ENCODE measurements at regions not wholly inside any gene's neighbourhood (a gene's known extent, or its start where the extent isn't known, plus 50 kb on each side); places are given as distances from the start of the nearest gene placed in this dataset.
"Not testable (repeated sequence)": the region's sequence is repeated elsewhere in the genome, so short reads cannot be mapped to it uniquely, and the experiment has no call there.

DNA sequence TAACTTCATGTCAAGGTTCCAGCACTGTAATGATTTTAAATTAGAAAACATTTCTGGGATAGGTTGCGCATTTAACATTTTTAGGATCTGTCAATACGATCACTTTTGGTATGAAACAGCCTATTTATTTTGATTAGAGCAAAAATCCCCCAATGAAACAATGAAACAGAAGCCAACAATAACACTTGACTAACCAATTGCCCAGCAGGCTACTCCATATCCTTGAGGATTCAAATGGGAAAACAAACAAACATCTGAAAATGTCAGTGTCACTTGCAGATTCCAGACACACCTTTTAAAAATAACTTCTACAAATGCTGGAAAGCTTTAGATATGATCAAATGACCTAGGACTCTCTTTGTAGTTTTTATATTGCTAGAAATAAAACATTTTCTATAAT, 1412.5 kb upstream of the PRR20A start:
- DNase-seq = no peak

- DNase-seq = no peak
Measured at GRCh38 chr13:55745828-55746227, 1394.9 kb upstream of the PRR20A start.

DNA sequence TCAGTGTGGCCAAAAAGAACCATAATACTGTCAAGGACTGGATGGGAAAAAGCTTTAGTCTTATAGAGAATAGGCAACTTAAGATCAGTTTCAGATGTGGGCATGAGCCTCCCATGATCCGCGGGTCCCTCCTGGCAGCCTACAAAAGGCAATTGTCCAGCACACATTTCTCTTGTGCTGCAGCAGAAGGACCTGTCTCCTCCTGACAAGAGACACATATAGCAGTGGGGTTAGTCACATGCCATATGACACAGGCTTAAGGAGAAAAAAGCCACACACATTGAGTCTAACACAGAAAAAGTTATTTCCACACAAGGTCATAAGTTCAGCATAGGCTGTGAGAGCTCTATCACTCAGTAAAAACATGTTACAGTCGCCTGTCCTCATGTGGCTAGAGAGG, 1378.7 kb upstream of the PRR20A start:
- no peak for DNase-seq

- no peak for DNase-seq
Measured at GRCh38 chr13:55777612-55778011, 1363.1 kb upstream of the PRR20A start.

- DNase-seq = no peak
Measured at GRCh38 chr13:55783841-55784240, 1356.9 kb upstream of the PRR20A start.

GRCh38 chr13:55788548-55788947, 1352.2 kb upstream of the PRR20A start:
- no peak for DNase-seq

GRCh38 chr13:55792544-55793193, 1348.0 kb upstream of the PRR20A start:
- DNase-seq = no peak

- DNase-seq = peak; percentile 71
Measured at GRCh38 chr13:55815458-55816033, 1325.2 kb upstream of the PRR20A start.

DNA sequence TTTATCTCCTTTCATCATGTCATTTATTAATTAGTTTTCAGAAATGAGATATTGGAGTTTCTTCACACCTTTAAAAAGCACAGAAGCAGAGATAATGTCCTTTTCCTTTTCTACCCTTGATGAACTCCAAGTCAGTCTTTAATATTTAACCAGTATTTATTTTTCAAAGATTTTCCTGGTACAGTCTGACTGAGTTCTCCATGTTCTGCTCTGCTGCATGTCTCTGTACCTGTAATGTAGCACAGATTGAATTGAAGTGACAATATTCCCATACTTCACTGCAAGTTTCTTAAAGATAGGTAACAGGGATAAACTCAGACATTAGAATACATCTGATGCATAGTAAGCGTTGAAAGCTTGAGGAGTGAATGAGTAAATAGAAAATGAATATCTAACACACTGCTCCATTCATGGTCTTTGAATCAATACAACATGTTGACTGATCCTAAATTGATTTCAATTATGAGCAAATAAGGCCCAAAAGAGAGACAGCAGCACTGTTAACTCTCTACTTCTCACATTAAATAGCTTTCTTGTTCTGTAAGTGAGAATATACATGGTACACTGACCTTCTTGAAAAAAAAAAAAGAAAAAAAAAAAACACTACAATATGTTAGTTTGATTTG, 1323.6 kb upstream of the PRR20A start:
- DNase-seq = no peak

DNA sequence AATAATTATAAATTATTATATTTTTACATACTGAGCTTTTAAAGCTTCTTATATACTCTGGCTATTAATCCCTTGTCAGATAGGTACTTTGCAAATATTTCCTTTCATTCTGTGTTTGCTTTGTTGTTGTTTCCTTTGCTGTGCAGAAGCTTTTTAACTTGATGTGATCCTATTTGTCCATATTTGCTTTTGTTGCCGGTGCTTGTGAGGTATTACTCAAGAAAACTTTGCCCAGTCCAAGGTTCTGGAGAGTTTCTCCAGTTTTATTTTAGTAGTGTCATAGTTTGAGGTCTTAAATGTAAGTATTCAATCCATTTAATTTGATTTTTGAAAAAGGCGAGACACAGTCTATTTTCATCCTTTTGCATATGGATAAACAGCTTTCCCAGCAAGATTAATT, 1319.9 kb upstream of the PRR20A start:
- DNase-seq = no peak

- DNase-seq = no peak
Measured at GRCh38 chr13:55869648-55870047, 1271.1 kb upstream of the PRR20A start.

GRCh38 chr13:55887561-55887960, 1253.2 kb upstream of the PRR20A start:
- DNase-seq = no peak

DNA sequence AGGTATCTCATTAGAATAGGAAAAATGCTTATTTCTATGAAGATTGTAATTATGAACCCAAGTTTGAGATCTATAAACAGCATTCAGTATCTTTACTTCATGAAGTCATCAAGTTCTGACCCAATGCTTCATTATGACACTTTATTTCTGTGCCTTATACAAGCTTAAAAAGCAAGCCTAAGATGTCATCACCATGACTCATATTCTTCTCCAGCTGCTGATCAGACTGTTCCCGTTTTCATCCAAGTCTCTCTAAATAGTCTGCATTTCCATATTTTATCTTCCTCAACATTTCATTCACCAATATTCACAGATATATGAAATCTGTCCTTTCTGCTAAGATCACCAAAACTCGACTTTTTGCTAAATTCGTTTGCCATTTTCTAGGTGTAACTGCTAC, 1247.2 kb upstream of the PRR20A start:
- DNase-seq = no peak

GRCh38 chr13:55937180-55937579, 1203.5 kb upstream of the PRR20A start:
- DNase-seq = no peak

DNA sequence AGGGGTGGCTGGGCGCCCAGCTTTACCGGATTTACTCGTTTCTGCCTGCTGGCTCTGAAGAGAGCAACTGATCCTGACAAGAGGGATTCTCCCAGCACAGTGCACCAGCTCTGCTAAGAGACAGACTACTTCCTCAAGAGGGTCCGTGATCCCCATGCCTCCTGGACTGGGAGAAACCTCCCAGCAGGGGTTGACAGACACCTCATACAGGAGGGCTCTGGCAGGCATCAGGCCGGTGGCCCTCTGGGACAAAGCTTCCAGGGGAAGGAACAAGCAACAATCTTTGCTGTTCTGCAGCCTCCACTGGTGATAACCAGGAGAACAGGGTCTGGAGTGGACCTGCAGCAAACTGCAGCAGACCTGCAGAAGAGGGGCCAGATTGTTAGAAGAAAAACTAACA, 1192.5 kb upstream of the PRR20A start:
- no peak for DNase-seq

DNA sequence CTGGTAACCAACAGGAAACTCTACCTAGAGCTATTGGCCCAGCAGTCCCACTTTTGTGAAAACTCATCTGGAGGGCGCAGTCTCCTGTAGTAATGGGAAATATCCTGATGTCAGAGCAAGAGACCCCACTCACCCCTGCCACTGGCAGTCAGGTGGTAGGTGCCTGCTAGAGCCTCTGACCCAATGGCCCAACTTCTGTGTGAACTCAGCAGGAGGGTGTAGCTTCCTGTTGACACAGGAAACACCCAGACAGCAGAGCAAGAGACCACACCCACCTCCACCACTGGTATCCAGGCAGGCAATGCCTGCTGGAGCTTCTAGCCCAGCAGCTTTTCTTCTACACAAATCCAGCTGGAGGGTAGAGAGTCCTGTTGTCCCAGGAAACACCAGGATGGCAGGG, 1176.8 kb upstream of the PRR20A start:
- no peak for DNase-seq

DNA sequence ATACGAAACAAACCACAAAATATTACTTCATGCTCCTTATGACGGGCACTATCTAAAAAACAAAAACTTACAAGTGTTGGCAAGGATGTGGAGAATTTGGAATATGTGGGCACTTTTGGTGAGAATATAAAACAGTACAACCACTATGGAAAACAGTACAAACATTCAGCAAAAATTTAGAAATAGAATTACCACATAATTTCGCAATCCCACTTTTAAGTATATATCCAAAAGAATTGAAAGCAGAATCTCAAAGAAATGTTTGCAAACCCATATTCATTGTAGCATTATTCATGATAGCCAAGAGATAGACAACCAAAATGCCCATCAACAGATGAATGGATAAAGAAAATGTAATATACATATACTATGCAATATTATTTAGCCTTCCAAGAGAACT, 1173.7 kb upstream of the PRR20A start:
- no peak for DNase-seq

GRCh38 chr13:55977436-55977835, 1163.3 kb upstream of the PRR20A start:
- DNase-seq = no peak

DNA sequence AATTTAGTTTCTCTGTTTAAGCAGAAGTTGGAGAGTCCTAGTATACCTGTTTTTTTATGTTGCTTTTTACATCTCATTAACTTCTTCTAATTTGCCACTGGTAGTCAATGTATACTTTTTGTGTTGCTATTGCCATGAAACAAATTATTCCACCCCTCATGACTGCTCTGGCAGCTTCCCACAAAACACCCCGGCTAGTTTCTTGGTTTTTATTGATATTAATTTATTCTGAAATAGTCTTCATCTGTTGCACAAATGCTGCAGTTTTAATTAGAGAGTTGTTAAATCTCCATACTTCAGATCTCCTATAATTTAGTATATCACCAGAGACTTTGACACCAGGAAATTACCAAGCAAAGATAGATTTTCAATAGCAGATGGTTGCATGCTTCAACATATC, 1159.3 kb upstream of the PRR20A start:
- DNase-seq = no peak

GRCh38 chr13:55984026-55984425, 1156.7 kb upstream of the PRR20A start:
- not testable (repeated sequence) for DNase-seq

- DNase-seq = no peak
Measured at GRCh38 chr13:55990631-55991030, 1150.1 kb upstream of the PRR20A start.

DNA sequence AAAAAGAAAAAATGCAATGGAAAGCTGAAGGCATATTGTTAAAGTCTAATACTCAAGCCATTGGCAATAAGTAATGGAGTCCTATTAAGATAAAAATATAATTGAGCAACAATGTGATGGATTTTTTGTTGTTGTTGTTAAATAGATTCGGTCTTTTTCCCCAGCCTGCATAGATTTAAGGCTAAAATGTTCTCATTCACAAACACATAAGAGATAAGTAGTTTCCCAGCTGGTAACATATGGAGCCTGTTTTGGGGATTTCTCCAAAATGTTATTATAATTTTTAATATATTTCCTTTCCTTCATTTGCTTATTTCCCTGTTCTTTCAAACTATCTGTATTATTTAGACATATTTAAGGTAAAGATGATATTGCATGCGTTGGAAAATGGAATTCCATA, 1149.1 kb upstream of the PRR20A start:
- DNase-seq = no peak

DNA sequence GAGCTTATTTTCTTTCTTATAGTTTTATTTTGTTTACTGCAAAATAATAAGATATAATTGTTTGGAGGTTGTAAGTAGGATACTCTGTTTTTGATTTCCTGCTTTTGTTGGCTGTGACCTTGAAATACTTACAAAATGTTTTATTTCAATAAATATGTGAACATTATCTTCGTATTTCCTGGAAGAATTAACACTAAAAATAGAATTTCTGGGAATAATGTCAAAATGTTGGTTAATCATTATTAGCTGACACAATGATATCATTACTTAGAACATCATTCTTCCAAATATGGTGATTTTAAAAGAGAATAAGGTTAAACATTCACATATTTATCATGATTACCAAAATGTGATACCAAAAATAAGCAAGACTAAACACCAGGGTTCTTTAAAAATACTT, 1148.6 kb upstream of the PRR20A start:
- DNase-seq = no peak

- no peak for DNase-seq
Measured at GRCh38 chr13:55999709-56000108, 1141.0 kb upstream of the PRR20A start.

DNA sequence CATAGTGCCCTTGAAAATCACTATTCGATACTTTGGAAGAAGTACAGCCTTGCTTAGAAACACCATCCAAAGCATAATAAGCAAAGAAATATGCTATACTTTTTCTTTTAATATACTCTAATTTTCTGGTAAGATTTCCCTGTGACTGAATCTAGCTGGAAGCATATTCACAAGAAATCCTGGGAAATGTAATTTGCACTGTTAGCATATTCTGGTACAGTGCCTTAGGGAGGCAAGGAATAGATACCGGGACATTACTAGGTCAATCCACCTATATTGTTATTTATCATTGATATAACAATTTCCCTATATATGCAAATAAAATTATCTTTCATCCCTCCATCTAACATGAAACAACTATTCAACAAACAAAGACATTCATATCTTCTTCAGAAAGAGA, 1131.3 kb upstream of the PRR20A start:
- DNase-seq = no peak
